ENCODE measurements at regions not wholly inside any gene's neighbourhood (a gene's known extent, or its start where the extent isn't known, plus 50 kb on each side); places are given as distances from the start of the nearest gene placed in this dataset.

GRCh38 chr6:25122001-25122400 lies 157.2 kb upstream of the CARMIL1 start:
- TF ChIP-seq, protein P1, sequence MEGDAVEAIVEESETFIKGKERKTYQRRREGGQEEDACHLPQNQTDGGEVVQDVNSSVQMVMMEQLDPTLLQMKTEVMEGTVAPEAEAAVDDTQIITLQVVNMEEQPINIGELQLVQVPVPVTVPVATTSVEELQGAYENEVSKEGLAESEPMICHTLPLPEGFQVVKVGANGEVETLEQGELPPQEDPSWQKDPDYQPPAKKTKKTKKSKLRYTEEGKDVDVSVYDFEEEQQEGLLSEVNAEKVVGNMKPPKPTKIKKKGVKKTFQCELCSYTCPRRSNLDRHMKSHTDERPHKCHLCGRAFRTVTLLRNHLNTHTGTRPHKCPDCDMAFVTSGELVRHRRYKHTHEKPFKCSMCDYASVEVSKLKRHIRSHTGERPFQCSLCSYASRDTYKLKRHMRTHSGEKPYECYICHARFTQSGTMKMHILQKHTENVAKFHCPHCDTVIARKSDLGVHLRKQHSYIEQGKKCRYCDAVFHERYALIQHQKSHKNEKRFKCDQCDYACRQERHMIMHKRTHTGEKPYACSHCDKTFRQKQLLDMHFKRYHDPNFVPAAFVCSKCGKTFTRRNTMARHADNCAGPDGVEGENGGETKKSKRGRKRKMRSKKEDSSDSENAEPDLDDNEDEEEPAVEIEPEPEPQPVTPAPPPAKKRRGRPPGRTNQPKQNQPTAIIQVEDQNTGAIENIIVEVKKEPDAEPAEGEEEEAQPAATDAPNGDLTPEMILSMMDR (IDR thresholded peaks at IDR 0.05) = no peak
- TF ChIP-seq POLR2A (IDR thresholded peaks at IDR 0.05) = no peak
- TF ChIP-seq POLR2AphosphoS5 (IDR thresholded peaks at IDR 0.05) = no peak
